PC-3 (cell line): ENCODE measurements at regions not wholly inside any gene's neighbourhood (a gene's known extent, or its start where the extent isn't known, plus 50 kb on each side); places are given as distances from the start of the nearest gene placed in this dataset.
A peak's percentile ranks its signal among the peaks of the same experiment; 100 is the strongest.

Experiments
- ATAC-seq: fragments of 200-7000 bp; cut with Tn5 transposase; 2 replicates; pipeline ENCODE4 v1.9.1; 2020; ENCODE audit warnings: mild to moderate bottlenecking, moderate library complexity
- BruUV-seq: library from RNA; stranded (reverse); fragments of 400-500 nt; replicated peaks from 2 replicates; lab custom pipeline; 2021; lab: Mats Ljungman, UMichigan
- CTCF ChIA-PET: fragments of 300-600 bp; sonication (Branson Sonifier 250); formaldehyde crosslinking; loops from one replicate; lab custom pipeline; 2022; ENCODE audit warnings: antibody characterized with exemption; lab: Charles Lee
- POLR2A ChIA-PET: fragments of 300-600 bp; sonication (Branson Sonifier 250); formaldehyde crosslinking; loops from one replicate; lab custom pipeline; 2022; ENCODE audit warnings: antibody characterized with exemption; ENCODE audit not compliant: unreplicated experiment; lab: Charles Lee
- DNase-seq: peaks from one replicate; pipeline ENCODE4 v3.0.0-alpha.2; 2015
- H2AFZ ChIP-seq: fragments of 300-600 bp; sonication (generic); 2 replicates; pipeline ENCODE4 v1.6.0; 2016; ENCODE audit warnings: antibody characterized with exemption, low read length
- H3F3A ChIP-seq: fragments of 300-600 bp; sonication (generic); one replicate; pipeline ENCODE4 v1.6.0; 2017; ENCODE audit warnings: antibody characterized with exemption, low read length, control low read depth, mild to moderate bottlenecking; ENCODE audit not compliant: unreplicated experiment
- H3K27ac ChIP-seq: fragments of 300-600 bp; sonication (generic); 2 replicates; pipeline ENCODE4 v1.5.1; 2016; ENCODE audit warnings: mild to moderate bottlenecking, low read length
- H3K27me3 ChIP-seq: fragments of 300-600 bp; sonication (generic); 2 replicates; pipeline ENCODE4 v1.6.1; 2016; ENCODE audit warnings: low read length, mixed read lengths
- H3K36me3 ChIP-seq: fragments of 300-600 bp; sonication (generic); 2 replicates; pipeline ENCODE4 v1.6.1; 2016; ENCODE audit warnings: low read depth, mixed run types, low read length, mixed read lengths
- H3K4me1 ChIP-seq: fragments of 300-600 bp; sonication (generic); 2 replicates; pipeline ENCODE4 v1.5.1; 2016; ENCODE audit warnings: low read length; ENCODE audit not compliant: insufficient read depth
- H3K4me2 ChIP-seq: fragments of 300-600 bp; sonication (generic); 2 replicates; pipeline ENCODE4 v1.6.0; 2016; ENCODE audit warnings: low read length
- H3K4me3 ChIP-seq: fragments of 300-600 bp; sonication (generic); 2 replicates; pipeline ENCODE4 v1.5.1; 2016; ENCODE audit warnings: mild to moderate bottlenecking, low read length, mixed read lengths
- H3K79me2 ChIP-seq: fragments of 300-600 bp; sonication (generic); 2 replicates; pipeline ENCODE4 v1.6.1; 2017; ENCODE audit warnings: low read length, mixed read lengths
- H3K9ac ChIP-seq: fragments of 300-600 bp; sonication (generic); 2 replicates; pipeline ENCODE4 v1.6.0; 2016; ENCODE audit warnings: mild to moderate bottlenecking, low read length
- H3K9me2 ChIP-seq: fragments of 300-600 bp; sonication (generic); replicated peaks from 2 replicates; pipeline ENCODE4 v1.6.1; 2016; ENCODE audit warnings: mixed run types, low read length, mixed read lengths
- H3K9me3 ChIP-seq: fragments of 300-600 bp; sonication (generic); 2 replicates; pipeline ENCODE4 v1.6.1; 2016; ENCODE audit warnings: low read length, mixed read lengths
- H4K20me1 ChIP-seq: fragments of 300-600 bp; sonication (generic); 2 replicates; pipeline ENCODE4 v1.6.1; 2016; ENCODE audit warnings: low read length, mixed read lengths
- EZH2 ChIP-seq: fragments of 300-600 bp; sonication (generic); IDR thresholded peaks from one replicate; pipeline ENCODE4 v1.6.1; 2017; ENCODE audit warnings: antibody characterized with exemption, mild to moderate bottlenecking, low read length; ENCODE audit not compliant: unreplicated experiment
- EZH2phosphoT487 ChIP-seq: fragments of 300-600 bp; sonication (generic); IDR thresholded peaks from 2 replicates; pipeline ENCODE4 v1.6.1; 2018; ENCODE audit warnings: mild to moderate bottlenecking, antibody characterized with exemption, low read length, borderline replicate concordance
- intact Hi-C: fragments of 100-400 bp; cut with micrococcal nuclease; formaldehyde crosslinking; loops from 2 replicates; pipeline ENCODE4 v1.9.0; 2023
- TF ChIP-seq, protein P1 (sequence below): fragments of 300-600 bp; sonication (generic); conservative IDR thresholded peaks from 2 replicates; pipeline ENCODE4 v1.5.1; 2017; ENCODE audit warnings: antibody characterized with exemption, low read depth, mild to moderate bottlenecking, low read length

- Histone ChIP-seq H3K9ac (no peak overlapping the region), H3F3A (no peaks in the 10 kb centered on the region), H3K27ac (no peak overlapping the region), H2AFZ (no peak overlapping the region), H3K4me1 (no peaks in the 10 kb centered on the region), H3K9me2 (no peaks in the 10 kb centered on the region), H3K79me2 (no peaks in the 10 kb centered on the region), H3K27me3 (no peaks in the 10 kb centered on the region; the same call in 1 of the 2 replicates), H4K20me1 (no peaks in the 10 kb centered on the region), H3K36me3 (no peaks in the 10 kb centered on the region), H3K9me3 (no peaks in the 10 kb centered on the region), H3K4me3 (no peak overlapping the region), H3K4me2 (peak overlapping the region; percentile 18; the same call in 1 of the 2 replicates)
- CTCF ChIA-PET, result no interaction called here
- ATAC-seq (no peak), DNase-seq (no peak)
- intact Hi-C loops, result no loop called here
- POLR2A ChIA-PET, result no interaction called here
- BruUV-seq, result no TSS peak
- TF ChIP-seq EZH2 (no peak), EZH2phosphoT487 (no peak)
- TF ChIP-seq, protein P1, sequence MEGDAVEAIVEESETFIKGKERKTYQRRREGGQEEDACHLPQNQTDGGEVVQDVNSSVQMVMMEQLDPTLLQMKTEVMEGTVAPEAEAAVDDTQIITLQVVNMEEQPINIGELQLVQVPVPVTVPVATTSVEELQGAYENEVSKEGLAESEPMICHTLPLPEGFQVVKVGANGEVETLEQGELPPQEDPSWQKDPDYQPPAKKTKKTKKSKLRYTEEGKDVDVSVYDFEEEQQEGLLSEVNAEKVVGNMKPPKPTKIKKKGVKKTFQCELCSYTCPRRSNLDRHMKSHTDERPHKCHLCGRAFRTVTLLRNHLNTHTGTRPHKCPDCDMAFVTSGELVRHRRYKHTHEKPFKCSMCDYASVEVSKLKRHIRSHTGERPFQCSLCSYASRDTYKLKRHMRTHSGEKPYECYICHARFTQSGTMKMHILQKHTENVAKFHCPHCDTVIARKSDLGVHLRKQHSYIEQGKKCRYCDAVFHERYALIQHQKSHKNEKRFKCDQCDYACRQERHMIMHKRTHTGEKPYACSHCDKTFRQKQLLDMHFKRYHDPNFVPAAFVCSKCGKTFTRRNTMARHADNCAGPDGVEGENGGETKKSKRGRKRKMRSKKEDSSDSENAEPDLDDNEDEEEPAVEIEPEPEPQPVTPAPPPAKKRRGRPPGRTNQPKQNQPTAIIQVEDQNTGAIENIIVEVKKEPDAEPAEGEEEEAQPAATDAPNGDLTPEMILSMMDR, result no peak
Measured at GRCh38 chr11:127620671-127621070, 620.1 kb upstream of the KIRREL3 start.

GRCh38 chr11:127619946-127620345 lies 619.4 kb upstream of the KIRREL3 start:
- H3K4me2 ChIP-seq, result no peak overlapping the region
- no peaks in the 10 kb centered on the region for H3F3A ChIP-seq
- no peak overlapping the region for H3K27ac ChIP-seq
- H3K9me2 ChIP-seq, result no peaks in the 10 kb centered on the region
- no peak overlapping the region for H2AFZ ChIP-seq
- H3K27me3 ChIP-seq, result no peaks in the 10 kb centered on the region; the same call in 1 of the 2 replicates
- H3K4me3 ChIP-seq, result no peak overlapping the region
- no peaks in the 10 kb centered on the region for H3K36me3 ChIP-seq
- no peaks in the 10 kb centered on the region for H3K4me1 ChIP-seq
- TF ChIP-seq EZH2phosphoT487 (no peak), EZH2 (no peak)
- TF ChIP-seq, protein P1, result no peak
- ChIA-PET POLR2A (no interaction called here), CTCF (no interaction called here)
- H3K79me2 ChIP-seq, result no peaks in the 10 kb centered on the region
- no peaks in the 10 kb centered on the region for H3K9me3 ChIP-seq
- no peak for ATAC-seq
- intact Hi-C loops, result no loop called here
- no peak overlapping the region for H3K9ac ChIP-seq
- no peak for DNase-seq
- BruUV-seq, result no TSS peak
- no peaks in the 10 kb centered on the region for H4K20me1 ChIP-seq

DNA sequence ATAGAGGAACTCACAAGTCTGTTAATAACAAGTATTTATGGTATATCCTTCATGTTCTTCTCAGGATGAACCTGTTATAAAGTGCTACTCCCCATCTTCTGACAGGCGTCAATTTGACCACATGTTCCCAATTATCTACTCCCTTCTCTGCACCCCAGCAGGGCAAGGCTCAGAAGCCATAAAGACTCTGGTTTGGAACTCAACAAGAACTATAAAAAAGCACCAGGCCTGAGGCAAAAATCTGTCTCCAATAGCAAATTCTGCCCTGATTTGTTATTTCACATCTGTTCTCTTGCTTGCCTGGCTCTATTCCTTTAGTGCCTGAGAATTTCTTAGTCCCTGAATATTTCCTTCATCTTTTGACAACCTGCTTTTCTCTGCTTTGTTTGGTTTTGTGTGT lies 618.2 kb upstream of the KIRREL3 start:
- no TSS peak for BruUV-seq
- POLR2A ChIA-PET, result no interaction called here
- no peak overlapping the region for H3K4me3 ChIP-seq
- intact Hi-C loops, result no loop called here
- ATAC-seq (no peak), DNase-seq (no peak)
- H3K9me2 ChIP-seq, result no peaks in the 10 kb centered on the region
- CTCF ChIA-PET, result no interaction called here
- H3K4me1 ChIP-seq, result no peaks in the 10 kb centered on the region
- no peaks in the 10 kb centered on the region for H3K9me3 ChIP-seq
- no peak overlapping the region for H3K9ac ChIP-seq
- TF ChIP-seq, protein P1, result no peak
- H3F3A ChIP-seq, result no peaks in the 10 kb centered on the region
- H2AFZ ChIP-seq, result no peak overlapping the region
- no peaks in the 10 kb centered on the region for H3K79me2 ChIP-seq
- no peaks in the 10 kb centered on the region for H4K20me1 ChIP-seq
- no peak overlapping the region for H3K27ac ChIP-seq
- no peak overlapping the region for H3K4me2 ChIP-seq
- H3K36me3 ChIP-seq, result no peaks in the 10 kb centered on the region
- H3K27me3 ChIP-seq, result no peaks in the 10 kb centered on the region; the same call in 1 of the 2 replicates
